Gastrocnemius medialis (tissue), 4 donors: ENCODE measurements at regions not wholly inside any gene's neighbourhood (a gene's known extent, or its start where the extent isn't known, plus 50 kb on each side); places are given as distances from the start of the nearest gene placed in this dataset.

Experiments
- ATAC-seq, 2 donors: fragments of 150-250 bp; one replicate each; pipeline ENCODE4 v1.9.1; 2016
- DNase-seq, 2 donors: peaks; one replicate each; pipeline ENCODE4 v3.0.0-alpha.2; 2019
- H3K27ac ChIP-seq, 4 donors: fragments of 200-600 bp; sonication (generic); 1 replicate in 1 of 4; 2 replicates in 3 of 4; pipeline ENCODE4 v1.5.1; 2016 to 2018; ENCODE audit warnings: mild to moderate bottlenecking in 2 of 4, moderate library complexity in 1 of 4
- H3K27me3 ChIP-seq, 3 donors: fragments of 200-600 bp; sonication (generic) in 2 of 3; 1 replicate in 1 of 3; 2 replicates in 2 of 3; pipeline versions ENCODE4 v1.5.1 to v1.6.0; 2016 to 2019; ENCODE audit warnings: mild to moderate bottlenecking in 1 of 3, moderate library complexity in 1 of 3
- H3K36me3 ChIP-seq, 2 donors: fragments of 200-600 bp; sonication (generic) in 1 of 2; one replicate each; pipeline ENCODE4 v1.5.1; 2017 to 2018
- H3K4me1 ChIP-seq, 2 donors: fragments of 200-600 bp; sonication (generic) in 1 of 2; one replicate each; pipeline ENCODE4 v1.5.1; 2016 to 2017; ENCODE audit warnings: mild to moderate bottlenecking in 2 of 2
- H3K4me3 ChIP-seq, 4 donors: fragments of 200-600 bp; sonication (generic) in 3 of 4; 1 replicate in 1 of 4; 2 replicates in 3 of 4; pipeline ENCODE4 v1.5.1; 2016 to 2019; ENCODE audit warnings: mild to moderate bottlenecking in 2 of 4
- H3K9me3 ChIP-seq, 3 donors: fragments of 200-600 bp; sonication (generic) in 2 of 3; 1 replicate in 1 of 3; 2 replicates in 2 of 3; pipeline ENCODE4 v1.5.1; 2016 to 2019
- POLR2A ChIP-seq, 2 donors: fragments of 450-650 bp; IDR thresholded peaks; one replicate each; pipeline ENCODE4 v1.6.1; 2017; ENCODE audit warnings: antibody characterized with exemption in 2 of 2, mild to moderate bottlenecking in 2 of 2, moderate library complexity in 2 of 2
- in situ Hi-C, 4 donors: fragments of 200-750 bp; cut with MboI; loops; one replicate each; pipeline versions ENCODE4 v1.15.0 to v1.8.0; 2017; ENCODE audit warnings: low sequenced_read_pairs in 4 of 4
- intact Hi-C: fragments of 100-400 bp; cut with DNase I; formaldehyde crosslinking; loops from one replicate; pipeline ENCODE4 v1.15.1; 2023; ENCODE audit warnings: low total_unique reads
- TF ChIP-seq, protein P1 (sequence below), 5 experiments: fragments of 450-650 bp in 3 of 5; fragments of 200-600 bp in 2 of 5; sonication (generic) in 2 of 5; IDR thresholded peaks in 4 of 5; conservative IDR thresholded peaks in 1 of 5; 1 replicate in 4 of 5; 2 replicates in 1 of 5; pipeline ENCODE4 v1.5.1; 2016 to 2019; ENCODE audit warnings: antibody characterized with exemption in 5 of 5, mild to moderate bottlenecking in 3 of 5, moderate library complexity in 3 of 5

DNA sequence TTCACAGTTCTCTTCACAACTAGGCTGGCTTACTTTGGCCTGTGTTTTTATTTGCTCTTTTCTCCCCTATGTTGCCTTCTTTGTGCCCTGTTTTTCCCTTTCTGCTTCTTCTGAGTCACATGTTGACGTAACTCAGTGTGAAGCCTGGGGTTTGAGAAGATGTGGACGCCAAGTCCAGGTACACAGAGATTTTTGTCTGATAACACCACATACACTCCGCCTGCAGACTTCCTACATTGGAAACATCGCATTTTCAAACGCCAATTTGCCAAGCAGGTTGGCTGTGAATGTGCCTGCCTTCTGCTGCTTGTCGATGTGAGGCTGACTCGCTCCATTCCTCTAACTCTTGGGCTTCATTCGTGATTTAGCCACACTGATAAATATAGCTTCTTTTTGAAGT is 62.6 kb upstream of the FN1 start:
- DNase-seq (no peak), ATAC-seq (no peak)
- in situ Hi-C loops (no loop called here), intact Hi-C loops (no loop called here)
- H3K4me3 ChIP-seq, result no peak overlapping the region
- TF ChIP-seq POLR2A (IDR thresholded peaks at IDR 0.05), result no peak
- TF ChIP-seq, protein P1, sequence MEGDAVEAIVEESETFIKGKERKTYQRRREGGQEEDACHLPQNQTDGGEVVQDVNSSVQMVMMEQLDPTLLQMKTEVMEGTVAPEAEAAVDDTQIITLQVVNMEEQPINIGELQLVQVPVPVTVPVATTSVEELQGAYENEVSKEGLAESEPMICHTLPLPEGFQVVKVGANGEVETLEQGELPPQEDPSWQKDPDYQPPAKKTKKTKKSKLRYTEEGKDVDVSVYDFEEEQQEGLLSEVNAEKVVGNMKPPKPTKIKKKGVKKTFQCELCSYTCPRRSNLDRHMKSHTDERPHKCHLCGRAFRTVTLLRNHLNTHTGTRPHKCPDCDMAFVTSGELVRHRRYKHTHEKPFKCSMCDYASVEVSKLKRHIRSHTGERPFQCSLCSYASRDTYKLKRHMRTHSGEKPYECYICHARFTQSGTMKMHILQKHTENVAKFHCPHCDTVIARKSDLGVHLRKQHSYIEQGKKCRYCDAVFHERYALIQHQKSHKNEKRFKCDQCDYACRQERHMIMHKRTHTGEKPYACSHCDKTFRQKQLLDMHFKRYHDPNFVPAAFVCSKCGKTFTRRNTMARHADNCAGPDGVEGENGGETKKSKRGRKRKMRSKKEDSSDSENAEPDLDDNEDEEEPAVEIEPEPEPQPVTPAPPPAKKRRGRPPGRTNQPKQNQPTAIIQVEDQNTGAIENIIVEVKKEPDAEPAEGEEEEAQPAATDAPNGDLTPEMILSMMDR (IDR thresholded peaks at IDR 0.05 in 4 of 5, conservative IDR thresholded peaks at IDR 0.05 in 1 of 5), result no peak
- H3K4me1 ChIP-seq, result no peaks in the 10 kb centered on the region
- no peak overlapping the region for H3K27ac ChIP-seq
- no peaks in the 10 kb centered on the region for H3K9me3 ChIP-seq
- no peaks in the 10 kb centered on the region for H3K27me3 ChIP-seq
- H3K36me3 ChIP-seq, result no peaks in the 10 kb centered on the region

DNA sequence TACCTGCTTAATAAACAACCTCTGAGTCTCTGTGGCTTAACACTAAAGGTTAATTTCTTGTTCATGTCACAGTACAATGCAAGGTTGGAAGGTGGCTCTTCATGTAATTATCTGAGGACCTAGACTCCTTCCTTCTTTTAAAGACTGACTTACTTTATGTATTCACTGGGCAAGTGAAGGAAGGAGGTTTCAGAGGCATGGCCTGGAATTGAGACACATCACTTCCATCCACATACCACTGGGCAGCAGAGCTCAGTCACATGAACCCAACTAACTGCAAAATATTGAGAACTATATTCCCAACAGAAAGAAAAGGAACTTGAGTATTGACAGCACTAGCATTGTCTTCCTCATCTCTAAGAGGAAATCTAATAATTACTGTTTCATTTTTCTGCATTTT is 57.5 kb upstream of the FN1 start:
- H3K27ac ChIP-seq, result no peak overlapping the region
- intact Hi-C loops, result no loop called here
- no peaks in the 10 kb centered on the region for H3K9me3 ChIP-seq
- no peaks in the 10 kb centered on the region for H3K4me1 ChIP-seq
- TF ChIP-seq POLR2A (IDR thresholded peaks at IDR 0.05), result no peak
- TF ChIP-seq, protein P1 (IDR thresholded peaks at IDR 0.05 in 4 of 5, conservative IDR thresholded peaks at IDR 0.05 in 1 of 5), result no peak
- no peaks in the 10 kb centered on the region for H3K36me3 ChIP-seq
- H3K27me3 ChIP-seq, result no peaks in the 10 kb centered on the region
- ATAC-seq (no peak), DNase-seq (no peak)
- in situ Hi-C loops, result no loop called here
- H3K4me3 ChIP-seq, result no peak overlapping the region

DNA sequence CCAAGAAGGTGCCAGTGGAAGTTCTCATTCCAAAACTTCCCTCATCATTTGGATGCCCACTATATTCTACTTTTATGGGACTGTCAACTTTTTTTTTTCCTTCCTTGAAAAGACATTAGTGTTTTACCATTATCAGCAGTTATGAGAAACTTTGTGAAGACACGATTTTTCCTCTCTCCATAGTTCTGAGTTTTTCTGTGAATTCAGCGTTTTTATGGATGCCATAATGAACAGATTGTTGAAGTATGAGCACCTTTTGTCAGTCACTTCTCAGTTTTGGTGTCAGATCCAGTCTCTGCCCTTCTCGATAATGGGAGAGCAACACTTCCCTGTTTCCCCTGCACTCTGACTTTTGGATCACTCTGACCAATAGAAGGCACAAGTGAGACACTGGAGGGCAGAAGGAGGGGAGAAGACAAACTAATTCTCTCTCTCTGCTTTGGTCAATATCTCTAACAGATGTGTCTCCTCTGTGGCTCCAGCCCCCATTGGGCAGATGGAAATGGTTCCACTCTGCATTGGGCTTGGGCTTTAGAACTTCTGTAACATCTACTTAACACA is 53.5 kb upstream of the FN1 start:
- Histone ChIP-seq H3K27ac (no peak overlapping the region), H3K36me3 (no peaks in the 10 kb centered on the region), H3K4me3 (no peak overlapping the region), H3K27me3 (no peaks in the 10 kb centered on the region), H3K9me3 (no peaks in the 10 kb centered on the region), H3K4me1 (no peaks in the 10 kb centered on the region)
- intact Hi-C loops, result no loop called here
- ATAC-seq (no peak), DNase-seq (no peak)
- in situ Hi-C loops, result no loop called here
- TF ChIP-seq POLR2A (IDR thresholded peaks at IDR 0.05), result no peak
- TF ChIP-seq, protein P1 (IDR thresholded peaks at IDR 0.05 in 4 of 5, conservative IDR thresholded peaks at IDR 0.05 in 1 of 5), result no peak

DNA sequence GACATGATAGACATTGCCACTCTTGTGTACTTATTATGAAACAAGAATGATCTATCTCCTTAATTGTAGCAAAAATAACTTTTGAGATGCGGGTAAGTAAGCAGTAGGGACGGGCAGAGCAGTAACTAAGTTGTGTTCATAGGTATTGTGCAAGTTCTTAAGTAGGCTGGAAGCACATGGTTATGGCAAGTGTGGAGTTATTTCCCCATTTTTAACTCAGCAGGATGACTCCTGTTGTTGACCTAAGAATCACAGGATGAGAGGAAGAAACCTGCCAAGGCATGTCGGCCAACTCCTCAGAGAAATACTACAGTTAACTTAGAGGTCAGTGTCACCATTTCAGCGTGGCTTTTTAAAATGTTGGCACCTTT is 51.1 kb upstream of the FN1 start:
- Histone ChIP-seq H3K36me3 (no peaks in the 10 kb centered on the region), H3K4me1 (no peaks in the 10 kb centered on the region), H3K9me3 (no peaks in the 10 kb centered on the region), H3K27me3 (no peaks in the 10 kb centered on the region), H3K4me3 (no peak overlapping the region), H3K27ac (no peak overlapping the region)
- intact Hi-C loops, result no loop called here
- ATAC-seq, result no peak
- no peak for TF ChIP-seq POLR2A (IDR thresholded peaks at IDR 0.05)
- TF ChIP-seq, protein P1 (IDR thresholded peaks at IDR 0.05 in 4 of 5, conservative IDR thresholded peaks at IDR 0.05 in 1 of 5), result no peak
- no peak for DNase-seq
- in situ Hi-C loops, result no loop called here
